GM12892 (cell line): ENCODE measurements at regions not wholly inside any gene's neighbourhood (a gene's known extent, or its start where the extent isn't known, plus 50 kb on each side); places are given as distances from the start of the nearest gene placed in this dataset.

Source experiments
- POLR2A ChIP-seq: IDR thresholded peaks from 2 replicates; pipeline ENCODE4 v1.6.1; 2011; ENCODE audit warnings: low read depth, low read length, control low read depth
- POLR2AphosphoS5 ChIP-seq: IDR thresholded peaks from 2 replicates; pipeline ENCODE4 v1.6.1; 2011; ENCODE audit warnings: low read depth, low read length, control low read depth

GRCh38 chr2:155391613-155392130 lies 693.2 kb downstream of the KCNJ3 start:
- TF ChIP-seq POLR2AphosphoS5 (no peak), POLR2A (no peak)
